GM19455 (cell line): ENCODE measurements at regions not wholly inside any gene's neighbourhood (a gene's known extent, or its start where the extent isn't known, plus 50 kb on each side); places are given as distances from the start of the nearest gene placed in this dataset.
"Not testable (repeated sequence)": the region's sequence is repeated elsewhere in the genome, so short reads cannot be mapped to it uniquely, and the experiment has no call there.

Experiments
- ATAC-seq: cut with Tn5 transposase; IDR thresholded peaks from one replicate; pipeline ENCODE4 v1.9.1; 2021; ENCODE audit not compliant: unreplicated experiment

GRCh38 chr13:44887515-44887914, 101.8 kb downstream of the NUFIP1 start:
- ATAC-seq: no peak

DNA sequence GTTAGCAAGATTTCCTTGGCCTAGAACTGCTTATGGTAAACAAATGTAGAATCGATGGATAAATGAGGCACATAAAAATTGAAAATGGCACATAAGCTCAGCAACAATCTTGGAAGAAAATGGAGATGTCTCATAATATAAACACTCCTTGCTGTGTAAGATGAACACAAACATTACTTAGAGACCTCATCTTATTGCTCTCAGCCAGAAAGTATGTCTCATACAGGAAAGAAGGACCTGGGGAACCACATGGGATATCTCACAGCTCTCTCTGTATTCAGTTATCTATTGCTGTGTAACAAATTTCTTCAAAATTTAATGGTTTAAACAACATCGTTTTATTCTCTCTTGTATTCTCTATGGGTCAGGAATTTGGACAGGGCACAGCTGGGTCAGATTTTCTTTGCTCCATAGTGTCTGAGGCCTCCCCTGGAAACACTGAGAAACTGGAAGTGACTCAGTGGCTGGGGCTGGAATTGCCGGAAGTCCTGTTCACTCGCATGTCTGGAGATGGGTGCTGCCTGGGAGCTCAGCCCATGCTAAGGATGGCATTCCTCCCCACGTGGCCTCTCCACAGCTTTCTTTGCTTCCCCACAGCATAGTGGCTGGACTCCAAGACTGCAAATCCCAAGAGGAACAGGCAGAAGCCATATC, 105.1 kb downstream of the NUFIP1 start:
- no peak for ATAC-seq

GRCh38 chr13:44879452-44880058, 109.7 kb downstream of the NUFIP1 start:
- no peak for ATAC-seq

DNA sequence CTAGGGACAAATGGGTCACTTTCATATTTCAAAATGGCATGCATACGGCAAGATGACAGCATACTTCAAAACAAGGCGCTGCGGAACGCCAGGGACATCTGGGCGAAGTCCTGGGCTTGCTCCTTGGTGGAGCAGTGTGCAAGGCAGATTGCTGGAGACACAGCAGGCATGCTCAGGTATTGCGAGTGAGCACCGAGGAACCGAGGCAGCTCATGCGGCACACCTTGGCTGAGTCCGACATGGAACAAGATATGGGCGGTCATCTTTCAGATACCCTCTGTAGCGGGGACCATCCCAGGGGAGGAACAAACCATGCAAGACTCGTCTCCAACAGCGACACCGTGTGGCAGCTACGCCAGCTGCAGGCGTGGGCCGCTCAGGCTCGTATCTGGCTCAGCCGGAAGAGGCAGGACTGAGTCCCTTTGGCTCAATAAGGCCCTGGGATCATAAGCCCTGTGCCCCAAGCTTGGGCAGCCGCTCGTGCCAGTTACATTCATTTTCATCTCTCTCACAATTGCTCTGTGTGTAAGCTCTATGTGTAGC, 112.4 kb downstream of the NUFIP1 start:
- no peak for ATAC-seq

DNA sequence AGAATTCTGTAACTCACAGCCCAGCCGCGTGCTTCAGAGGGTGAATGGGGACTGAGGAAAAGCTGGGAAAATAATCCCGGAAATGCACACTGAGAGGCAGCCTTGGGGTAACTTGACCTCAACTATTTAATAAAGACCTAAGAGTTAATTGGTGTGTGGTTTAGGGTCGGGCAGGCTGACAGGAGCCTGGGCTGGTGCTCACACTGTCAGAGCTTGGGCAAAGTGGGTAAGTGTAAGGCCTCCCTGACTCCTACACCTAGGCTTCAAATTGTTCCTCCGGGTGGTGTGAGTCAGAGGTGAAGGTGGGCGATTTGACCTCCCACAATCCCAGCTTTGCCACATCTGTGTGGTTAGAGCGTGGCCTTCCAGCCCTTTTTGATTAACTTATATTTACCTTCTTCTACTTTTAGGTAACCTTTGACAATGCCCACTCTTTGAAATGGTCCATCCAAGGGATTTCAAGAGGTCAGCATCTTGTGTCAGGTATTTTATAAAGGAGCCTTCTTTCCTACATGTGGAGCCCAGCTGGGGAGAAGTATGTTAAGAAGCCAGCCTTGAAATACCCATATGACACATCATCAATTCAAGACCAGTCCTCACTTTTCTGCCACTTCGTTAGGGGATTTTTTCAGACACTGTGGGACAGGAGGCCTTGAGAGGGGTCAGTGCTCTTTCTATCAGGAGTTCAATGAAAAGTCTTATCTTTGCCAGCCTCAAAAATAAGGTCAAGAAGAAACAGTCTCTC, 114.2 kb downstream of the NUFIP1 start:
- no peak for ATAC-seq

DNA sequence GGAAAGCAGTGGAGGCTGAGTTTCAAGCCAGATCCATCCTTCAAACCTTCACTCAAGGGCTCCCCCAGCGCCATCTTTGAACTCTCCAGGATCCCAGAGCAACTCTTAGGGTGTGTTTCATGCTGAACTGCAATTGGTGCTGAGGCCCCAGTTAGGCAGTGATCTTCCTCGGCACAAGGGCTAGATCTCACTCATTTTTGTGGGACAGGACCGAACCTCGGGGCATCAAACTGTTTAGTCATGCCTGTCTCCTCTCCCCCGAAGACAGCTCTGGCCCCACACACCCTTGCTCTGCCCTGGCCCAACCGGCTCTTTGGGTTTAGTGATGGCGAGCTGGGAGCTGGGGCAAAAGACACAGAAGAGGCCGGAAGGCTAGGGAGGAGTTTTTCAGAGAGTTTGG, 115.1 kb downstream of the NUFIP1 start:
- ATAC-seq: no peak

DNA sequence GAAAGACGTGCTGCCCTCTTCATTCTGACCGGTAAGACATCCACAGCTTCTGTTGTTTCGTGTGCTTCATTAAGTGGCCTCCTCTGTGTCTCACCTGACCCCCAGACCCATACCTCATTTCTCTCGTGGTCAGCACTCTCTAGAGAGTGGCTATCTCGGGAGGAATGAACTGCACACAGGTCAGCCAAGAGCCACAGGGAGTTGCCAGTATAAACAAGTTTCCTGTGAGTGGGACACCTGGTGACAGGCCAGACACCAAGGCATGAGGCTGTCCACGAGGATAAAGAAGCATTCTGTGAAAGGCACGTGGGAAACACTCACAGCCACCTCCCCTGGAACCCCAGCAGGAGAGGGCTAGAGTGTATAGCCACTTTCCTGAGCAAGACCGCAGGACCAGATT, 115.8 kb downstream of the NUFIP1 start:
- no peak for ATAC-seq

DNA sequence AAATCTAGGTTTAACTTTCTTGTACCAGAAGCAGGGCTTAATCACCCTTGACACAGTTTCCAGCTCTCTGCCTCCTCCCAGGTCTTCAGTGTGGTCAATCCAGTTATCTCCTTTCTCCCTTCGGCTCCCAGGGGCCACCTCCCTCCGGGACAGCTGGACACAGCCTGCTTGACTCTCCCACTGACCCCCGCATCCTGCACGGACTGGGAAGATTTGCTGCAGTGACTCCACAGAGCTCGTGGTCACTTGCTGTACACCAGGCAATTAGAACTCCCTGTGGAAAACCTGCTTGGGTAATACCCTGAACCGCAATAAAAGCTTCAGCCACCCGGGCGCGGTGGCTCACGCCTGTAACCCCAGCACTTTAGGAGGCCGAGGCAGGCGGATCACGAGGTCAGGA, 116.5 kb downstream of the NUFIP1 start:
- ATAC-seq: no peak

DNA sequence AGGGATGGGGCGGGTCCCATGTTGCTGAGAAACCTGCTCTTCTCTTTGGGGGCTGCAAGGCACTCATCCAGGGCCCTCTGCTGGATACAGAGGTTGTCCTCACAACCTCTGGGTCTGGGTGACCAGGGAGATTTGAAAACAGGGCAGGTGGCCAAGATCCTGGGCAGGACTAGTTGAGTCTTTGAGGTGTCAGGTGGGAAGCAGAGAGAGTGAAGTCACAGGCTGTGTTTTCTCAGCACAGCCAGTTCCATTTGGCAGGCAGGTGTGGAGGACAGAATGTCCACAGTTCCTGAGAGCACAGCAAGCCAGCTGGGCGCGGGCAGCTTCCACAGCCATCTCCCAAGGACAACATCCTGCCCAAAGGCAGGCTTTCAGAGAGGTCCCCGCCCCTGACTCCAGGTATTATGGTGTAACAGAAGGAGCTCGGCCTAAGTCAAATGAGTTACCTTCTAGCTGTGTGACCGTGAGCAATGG, 118.8 kb downstream of the NUFIP1 start:
- ATAC-seq: no peak

DNA sequence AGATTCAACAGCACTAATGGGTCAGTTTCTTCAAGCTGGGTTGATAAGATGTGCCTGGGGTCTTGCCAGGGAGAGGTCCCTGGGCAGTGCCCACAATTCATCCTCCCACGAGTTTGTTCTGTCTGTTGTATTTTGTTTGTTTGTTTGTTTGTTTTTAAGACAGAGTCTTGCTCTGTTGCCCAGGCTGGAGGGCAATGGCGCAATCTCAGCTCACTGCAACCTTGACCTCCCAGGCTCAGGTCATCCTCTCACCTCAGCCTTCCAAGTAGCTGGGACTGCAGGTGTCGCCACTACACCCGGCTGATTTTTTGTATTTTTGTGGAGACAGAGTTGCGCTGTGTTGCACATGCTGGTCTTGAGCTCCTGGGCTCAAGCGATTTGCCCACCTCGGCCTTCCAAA, 120.1 kb downstream of the NUFIP1 start:
- no peak for ATAC-seq

GRCh38 chr13:44868397-44868796, 120.9 kb downstream of the NUFIP1 start:
- ATAC-seq: peak; percentile 80

GRCh38 chr13:44867825-44868224, 121.4 kb downstream of the NUFIP1 start:
- ATAC-seq: no peak

GRCh38 chr13:44866411-44866911, 122.8 kb downstream of the NUFIP1 start:
- ATAC-seq: no peak

DNA sequence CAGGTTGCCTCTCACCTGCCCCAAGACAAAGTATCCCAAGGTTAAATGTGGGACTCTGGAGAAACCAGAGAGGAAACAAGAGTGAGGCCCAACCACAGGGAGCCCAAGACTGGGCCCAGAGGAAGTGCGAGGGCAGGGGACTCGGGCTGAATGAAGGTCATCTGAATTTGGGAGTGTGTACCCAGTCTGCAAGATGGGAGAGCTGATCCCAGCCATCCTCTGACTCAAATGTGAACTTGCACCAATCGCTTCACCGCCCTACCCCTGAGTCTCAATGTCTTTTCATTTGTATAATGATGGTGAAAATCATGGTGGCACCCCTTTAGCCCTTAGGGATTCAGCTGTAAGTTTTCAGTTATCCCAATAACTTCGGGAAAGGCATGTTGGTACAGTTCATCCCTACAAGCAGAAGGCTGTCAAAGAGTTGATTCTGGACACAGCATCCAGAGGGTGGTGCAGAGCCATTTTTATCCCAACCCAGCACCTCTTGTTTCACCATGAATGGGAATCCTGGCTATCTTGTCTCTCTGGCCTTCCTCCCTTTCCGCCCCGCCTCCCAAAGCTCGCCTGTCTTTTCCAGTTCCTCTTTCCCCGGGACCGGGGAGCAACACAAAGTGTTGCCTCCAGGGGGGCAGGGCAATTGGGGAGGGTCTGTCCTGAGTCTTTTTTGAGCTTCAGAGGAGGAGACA, 123.4 kb downstream of the NUFIP1 start:
- ATAC-seq: no peak

GRCh38 chr13:44863641-44864040, 125.6 kb downstream of the NUFIP1 start:
- ATAC-seq: not testable (repeated sequence)

GRCh38 chr13:44860454-44860853, 128.8 kb downstream of the NUFIP1 start:
- ATAC-seq: no peak

- no peak for ATAC-seq
Observed at GRCh38 chr13:44857736-44858135, 131.5 kb downstream of the NUFIP1 start.

DNA sequence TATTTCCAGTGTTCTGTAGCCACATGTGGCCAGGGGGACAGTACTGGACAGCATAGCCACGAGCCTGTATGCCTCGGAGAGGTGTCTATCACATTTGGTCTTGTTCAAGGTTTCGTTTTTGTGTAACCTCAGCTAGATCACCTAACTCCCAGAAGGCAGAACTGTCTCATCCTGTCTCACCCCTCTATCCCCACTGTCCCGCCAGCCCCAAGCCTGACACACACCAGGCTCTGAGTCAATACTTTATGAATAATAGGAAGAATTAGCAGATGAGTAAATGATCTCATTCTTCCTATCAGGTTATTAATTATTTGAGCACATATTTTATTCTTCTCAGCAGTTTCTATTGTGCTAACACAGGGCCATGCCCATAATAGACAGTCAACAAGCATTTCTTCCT, 132.2 kb downstream of the NUFIP1 start:
- no peak for ATAC-seq

GRCh38 chr13:44855860-44856259, 133.4 kb downstream of the NUFIP1 start:
- no peak for ATAC-seq

DNA sequence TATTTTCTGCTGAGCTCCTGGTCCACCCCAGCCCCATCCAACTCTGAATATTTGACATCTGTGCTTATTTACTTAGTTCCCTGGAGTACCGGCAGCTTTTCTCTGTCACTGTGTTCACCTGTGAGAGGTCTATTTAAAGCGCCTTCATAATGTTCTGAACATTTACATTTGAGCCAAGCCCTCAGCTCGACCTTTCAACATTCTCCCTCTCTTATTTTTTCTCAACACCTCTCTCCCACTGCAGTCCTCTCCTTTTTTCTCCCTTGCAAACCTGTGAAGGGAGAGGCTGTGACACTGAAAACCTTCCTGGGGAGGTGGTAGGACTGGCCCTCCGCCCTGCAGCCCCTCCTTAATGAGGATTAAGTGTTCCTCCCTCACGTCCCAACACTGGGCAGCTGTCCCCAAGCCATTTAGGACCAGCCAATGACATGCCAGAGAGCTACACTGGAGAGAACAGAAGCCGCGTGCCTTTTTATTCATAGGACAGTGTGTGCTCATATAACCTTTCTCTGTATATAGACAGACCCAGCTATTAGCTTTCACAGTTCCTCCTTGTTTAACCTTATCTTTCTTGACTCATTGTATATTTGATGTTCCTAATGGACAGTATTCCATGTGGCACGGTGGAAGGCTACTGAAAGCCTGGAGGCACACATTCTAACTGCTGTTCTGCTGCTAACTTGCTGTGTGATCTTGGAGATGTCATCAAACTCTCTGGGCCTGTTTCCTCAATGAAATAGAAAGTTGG, 134.8 kb downstream of the NUFIP1 start:
- no peak for ATAC-seq
